ENCODE measurements at regions not wholly inside any gene's neighbourhood (a gene's known extent, or its start where the extent isn't known, plus 50 kb on each side); places are given as distances from the start of the nearest gene placed in this dataset.

- H3K14ac ChIP-seq (ENCODE audit: insufficient read depth, low read length) = no peak overlapping the region
- H3K9ac ChIP-seq (ENCODE audit: extremely low read depth, insufficient read length, low read length) = no peak overlapping the region
- Mint-ChIP-seq H3K36me3 (ENCODE audit: insufficient read depth in 1 of 3, low read depth in 3 of 3) (no peaks in the 10 kb centered on the region), H3K4me3 (no peak overlapping the region), H3K9me3 (no peaks in the 10 kb centered on the region), H3K27ac (no peak overlapping the region), H3K27me3 (ENCODE audit: low read depth) (no peaks in the 10 kb centered on the region; the same call in 1 of the 2 replicates), H3K4me1 (peaks cover 5 to 11% of the 10 kb centered on the region in 2 experiments)
- no peak overlapping the region for H2BK20ac ChIP-seq (ENCODE audit: low read depth, low read length, poor library complexity, severe bottlenecking)
- no peaks in the 10 kb centered on the region for H3K79me1 ChIP-seq (ENCODE audit: insufficient read depth, low read depth, low read length, poor library complexity, severe bottlenecking)
- no peak overlapping the region for H3K23ac ChIP-seq (ENCODE audit: insufficient read length, low read depth, low read length)
- H4K5ac ChIP-seq (ENCODE audit: insufficient read length, low read depth, low read length) = no peak overlapping the region
- no peaks in the 10 kb centered on the region for H4K20me1 ChIP-seq (ENCODE audit: control insufficient read depth, insufficient read depth, insufficient read length)
- WGBS (ENCODE audit: extremely low coverage, insufficient read length, low lambda C conversion rate) = no CpG with 5 or more reads among the region's 3 CpGs
- no peak overlapping the region for H2AK5ac ChIP-seq (ENCODE audit: insufficient read length, low read length)
- no peak overlapping the region for H3K56ac ChIP-seq (ENCODE audit: insufficient read length, low read depth, low read length)
- no peak overlapping the region for H2BK5ac ChIP-seq (ENCODE audit: insufficient read length, low read length)
- no peaks in the 10 kb centered on the region for H3K27me3 ChIP-seq (ENCODE audit: insufficient read depth, low read length)
- TF ChIP-seq CTCF (conservative IDR thresholded peaks at IDR 0.05) = no peak
- H2AFZ ChIP-seq (ENCODE audit: low read length) = no peak overlapping the region
- no peak overlapping the region for H3K4ac ChIP-seq (ENCODE audit: low read depth, low read length)
- H2BK12ac ChIP-seq (ENCODE audit: insufficient read length, low read depth, low read length) = no peak overlapping the region
- no peak overlapping the region for H3K18ac ChIP-seq (ENCODE audit: insufficient read length, low read depth, low read length)
- no peaks in the 10 kb centered on the region for H3K9me3 ChIP-seq (ENCODE audit: control insufficient read depth, low read depth, low read length)
- DNase-seq = no peak
- no peak overlapping the region for H2BK120ac ChIP-seq (ENCODE audit: low read depth, low read length, poor library complexity, severe bottlenecking)
- no peak overlapping the region for H3K27ac ChIP-seq (ENCODE audit: insufficient read length, low read depth, low read length)
- no peak overlapping the region for H3T11ph ChIP-seq (ENCODE audit: low read length)
- H4K91ac ChIP-seq (ENCODE audit: insufficient read length, low read depth, low read length) = no peak overlapping the region
- no peak overlapping the region for H2BK15ac ChIP-seq (ENCODE audit: low read depth, low read length)
- no peak overlapping the region for H3K4me2 ChIP-seq (ENCODE audit: insufficient read depth, insufficient read length, low read length)
- H3K23me2 ChIP-seq (ENCODE audit: insufficient read length, low read depth, low read length, poor library complexity, severe bottlenecking) = no peaks in the 10 kb centered on the region
- no peak overlapping the region for H4K8ac ChIP-seq (replicated peaks; ENCODE audit: insufficient read length, low read depth, low read length)
- no peaks in the 10 kb centered on the region for H3K4me1 ChIP-seq (ENCODE audit: insufficient read depth, low read length)
- H3K79me2 ChIP-seq (ENCODE audit: insufficient read depth, low read length) = no peaks in the 10 kb centered on the region
Observed at GRCh38 chr3:17848102-17848501, 105.7 kb upstream of the TBC1D5 start.
